GM19438 (cell line): ENCODE measurements at regions not wholly inside any gene's neighbourhood (a gene's known extent, or its start where the extent isn't known, plus 50 kb on each side); places are given as distances from the start of the nearest gene placed in this dataset.

Experiments used
- ATAC-seq: cut with Tn5 transposase; IDR thresholded peaks from one replicate; pipeline ENCODE4 v1.9.1; 2021; ENCODE audit warnings: low read depth; ENCODE audit not compliant: unreplicated experiment

DNA sequence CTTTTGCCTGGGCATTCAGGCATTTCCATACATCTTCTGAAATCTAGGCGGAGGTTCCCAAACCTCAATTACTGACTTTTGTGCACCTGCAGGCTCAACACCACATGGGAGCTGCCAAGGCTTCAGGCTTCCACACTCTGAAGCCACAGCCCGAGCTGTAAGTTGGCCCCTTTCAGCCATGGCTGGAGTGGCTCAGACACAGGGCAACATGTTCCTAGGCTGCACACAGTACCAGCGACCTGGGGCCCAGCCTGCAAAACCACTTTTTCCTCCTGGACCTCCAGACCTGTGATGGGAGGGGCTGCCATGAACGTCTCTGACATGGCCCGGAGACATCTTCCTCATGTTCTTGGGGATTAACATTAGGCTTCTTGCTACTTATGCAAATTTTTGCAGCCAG lies 1558.2 kb upstream of the PCDH20 start:
- no peak for ATAC-seq

DNA sequence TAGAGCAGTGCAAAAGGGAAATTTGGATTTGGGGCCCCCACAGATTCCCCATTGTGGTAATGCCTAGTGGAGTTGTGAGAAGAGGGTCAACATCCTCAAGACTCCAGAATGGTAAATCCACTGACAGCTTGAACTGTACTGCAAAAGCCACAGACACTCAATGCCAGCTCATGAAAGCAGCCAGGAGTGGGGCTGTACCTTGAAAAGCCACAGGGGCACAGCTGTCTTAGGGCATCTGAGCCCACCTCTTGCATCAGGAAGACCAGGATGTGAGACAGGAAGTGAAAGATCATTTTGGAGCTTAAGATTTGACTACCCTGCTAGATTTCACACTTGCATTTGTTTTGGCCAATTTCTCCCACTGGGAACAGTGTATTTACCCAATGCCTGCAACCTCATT lies 1548.9 kb upstream of the PCDH20 start:
- no peak for ATAC-seq

DNA sequence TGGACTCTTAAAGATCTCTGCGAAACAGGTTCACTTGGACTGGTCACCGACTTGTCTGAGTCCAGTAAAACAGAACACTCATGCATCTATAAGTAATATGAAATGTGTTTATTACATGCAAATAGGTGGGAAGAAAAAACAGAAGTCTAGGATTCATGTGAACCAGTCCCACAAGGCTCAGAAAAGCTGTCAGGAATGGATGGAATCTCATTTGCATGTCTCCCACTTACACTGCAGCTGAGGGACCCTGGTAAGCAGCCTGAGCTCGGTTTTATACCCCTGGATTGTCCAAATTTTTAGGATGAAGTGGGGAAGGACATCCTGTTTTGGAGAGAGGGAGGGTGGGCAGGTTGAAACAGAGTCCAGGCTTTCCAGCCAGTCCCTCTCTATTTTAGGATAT lies 1545.1 kb upstream of the PCDH20 start:
- ATAC-seq = no peak

DNA sequence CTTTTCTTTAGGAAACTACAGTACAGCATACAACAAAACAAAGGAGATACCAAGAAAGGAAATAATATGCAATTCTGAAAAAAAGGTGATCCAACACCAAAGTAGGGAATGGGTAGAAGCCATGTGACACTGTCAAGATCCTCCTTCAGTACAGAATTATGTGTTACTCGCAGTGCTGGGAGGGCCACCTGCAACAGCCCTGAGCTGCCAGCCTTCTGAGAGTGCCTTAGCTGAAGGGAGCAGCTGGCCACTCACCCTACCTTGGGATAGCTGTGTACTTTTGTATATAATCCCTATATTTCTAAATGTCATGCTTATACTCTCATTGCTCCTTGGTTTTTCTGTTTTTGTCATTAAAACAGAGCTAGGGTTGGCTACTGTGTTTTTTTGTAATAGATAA lies 1518.2 kb upstream of the PCDH20 start:
- no peak for ATAC-seq

DNA sequence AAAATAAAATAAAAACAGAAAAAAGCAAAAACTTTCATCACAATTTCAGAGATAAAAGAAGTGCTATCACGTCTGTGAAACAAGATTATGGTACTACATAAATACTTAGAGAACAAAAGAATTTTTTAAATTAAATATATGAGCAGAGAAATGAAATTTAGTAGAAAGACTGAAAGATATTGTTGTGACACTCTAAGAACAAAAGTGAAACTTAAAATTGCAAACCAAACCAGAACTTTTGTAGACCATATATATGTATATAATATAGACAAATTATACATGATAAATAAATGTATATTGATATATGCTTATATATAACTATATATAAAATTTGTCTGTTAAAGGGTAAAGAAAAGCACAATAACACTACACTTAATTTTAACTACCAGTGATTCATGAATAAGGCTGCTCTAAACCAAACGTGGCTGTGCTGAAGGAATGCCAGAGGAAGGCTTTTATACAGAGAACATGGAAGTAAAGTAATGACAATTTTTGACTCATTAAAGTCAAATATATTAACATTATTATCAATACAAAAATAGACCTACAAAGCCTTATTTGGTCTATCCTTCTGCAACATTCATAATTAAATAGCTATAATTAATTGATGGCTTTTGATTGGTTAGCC lies 1516.7 kb upstream of the PCDH20 start:
- ATAC-seq = no peak

DNA sequence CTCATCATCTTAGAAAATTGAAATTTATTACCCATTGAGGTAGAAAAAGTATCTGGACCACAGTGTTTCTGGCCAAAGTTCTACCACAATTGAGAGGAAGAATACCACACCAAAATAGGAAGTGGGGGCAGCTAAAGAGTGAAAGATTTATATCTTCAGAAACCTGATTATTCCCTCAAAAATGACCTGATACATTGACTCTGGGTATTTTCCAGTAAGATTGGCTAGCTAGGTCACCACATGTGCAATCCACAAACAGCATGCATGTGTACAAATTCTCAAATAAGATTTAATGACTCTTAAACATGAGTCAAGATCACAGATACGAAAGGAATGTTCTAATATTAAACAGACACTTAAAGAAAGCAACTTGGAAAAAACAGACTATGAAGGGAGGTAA lies 1516.2 kb upstream of the PCDH20 start:
- no peak for ATAC-seq

DNA sequence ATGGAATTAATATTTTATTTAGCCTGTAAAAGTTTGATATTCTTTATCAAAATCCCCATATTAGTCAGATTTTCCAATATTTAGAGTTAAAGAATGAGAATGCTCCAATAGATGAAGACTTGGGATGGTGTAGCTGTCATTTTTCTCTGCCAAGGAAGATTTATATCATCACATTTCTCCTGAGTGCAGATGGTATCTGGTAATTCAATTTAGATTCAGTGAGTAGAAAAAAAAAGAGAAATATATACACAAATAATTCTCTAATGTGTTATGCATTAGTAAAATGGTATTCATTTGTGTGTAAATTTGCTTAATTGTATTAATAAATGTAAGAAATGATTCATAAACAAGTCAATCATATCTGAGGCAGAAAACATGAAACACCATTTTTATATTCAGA lies 1508.7 kb upstream of the PCDH20 start:
- ATAC-seq = no peak

DNA sequence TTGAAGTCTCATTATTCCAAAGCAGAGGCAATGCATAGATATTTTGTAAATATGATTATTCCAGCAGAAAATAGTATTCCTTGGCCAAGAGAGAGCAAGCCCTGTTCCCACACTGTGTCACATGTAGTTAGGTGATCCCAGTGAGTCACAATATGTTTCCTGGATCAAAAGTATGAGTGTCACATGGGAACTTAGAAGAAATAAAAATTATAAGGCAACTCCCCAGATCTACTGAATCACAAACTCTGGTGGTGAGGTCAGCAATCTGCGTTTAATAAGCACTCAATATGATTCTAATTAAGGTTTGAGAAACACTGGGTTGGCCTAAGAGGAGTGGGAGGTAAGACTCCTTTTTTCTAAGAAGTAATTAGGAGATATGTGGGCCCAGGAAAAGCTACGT lies 1504.5 kb upstream of the PCDH20 start:
- no peak for ATAC-seq

DNA sequence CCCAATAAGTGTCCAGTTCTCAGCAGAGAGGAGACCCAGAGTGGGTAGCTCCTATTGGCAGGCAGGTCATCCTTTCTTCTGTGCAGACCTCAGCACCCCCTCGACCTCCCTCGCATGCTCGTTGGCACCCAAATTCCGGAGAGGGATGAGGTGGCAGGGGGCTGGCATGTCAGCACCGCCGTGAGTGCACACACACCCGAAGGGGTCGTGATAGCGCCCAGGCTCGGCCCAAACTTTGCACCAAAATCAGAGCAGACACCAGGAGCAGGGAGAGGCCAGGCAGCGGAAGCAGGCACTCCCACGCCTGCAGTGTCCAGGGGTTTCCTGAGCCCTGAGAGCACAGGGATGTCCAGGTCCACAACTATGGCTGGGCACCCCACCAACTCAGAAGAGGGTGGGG lies 1503.8 kb upstream of the PCDH20 start:
- ATAC-seq = no peak

DNA sequence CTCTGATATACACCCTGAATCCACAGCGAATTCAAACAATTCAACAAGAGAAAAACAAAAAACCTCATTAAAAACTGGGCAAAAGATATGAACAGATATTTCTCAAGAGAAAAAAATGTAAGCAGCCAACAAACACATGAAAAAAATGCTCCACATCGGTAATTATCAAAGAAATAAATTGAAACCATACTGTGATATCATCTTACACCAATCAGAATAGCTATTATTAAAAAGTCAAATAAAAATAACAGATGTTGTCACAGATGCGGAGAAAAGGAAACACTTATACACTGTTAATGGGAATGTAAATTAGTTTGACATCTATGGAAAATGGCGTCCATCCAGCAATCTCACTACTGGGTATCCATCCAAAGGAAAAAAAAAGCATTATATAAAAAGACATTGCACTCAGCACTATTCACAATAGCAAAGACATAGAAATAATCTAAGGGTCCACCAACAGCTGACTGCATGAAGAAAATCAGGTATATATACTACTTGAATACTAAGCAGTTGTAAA lies 1495.0 kb upstream of the PCDH20 start:
- ATAC-seq = no peak

DNA sequence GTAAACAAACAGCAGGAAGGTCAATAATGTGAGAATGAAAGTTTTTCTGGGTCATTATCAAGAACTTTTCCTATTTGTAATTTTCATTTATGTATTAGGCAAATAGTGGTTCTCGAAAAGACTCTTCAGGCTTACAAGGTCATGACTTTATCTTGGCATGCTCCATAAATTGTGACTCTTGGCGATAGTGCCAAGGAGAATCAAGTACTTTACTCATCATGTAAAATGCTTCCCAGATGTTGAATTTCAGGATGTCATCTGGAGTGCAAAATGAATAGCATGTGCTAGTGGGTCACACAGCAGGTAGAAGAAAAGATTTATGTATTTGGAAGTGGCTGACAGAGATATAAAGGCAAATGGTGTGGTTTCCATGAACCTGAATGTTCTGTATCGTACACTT lies 1492.7 kb upstream of the PCDH20 start:
- no peak for ATAC-seq

DNA sequence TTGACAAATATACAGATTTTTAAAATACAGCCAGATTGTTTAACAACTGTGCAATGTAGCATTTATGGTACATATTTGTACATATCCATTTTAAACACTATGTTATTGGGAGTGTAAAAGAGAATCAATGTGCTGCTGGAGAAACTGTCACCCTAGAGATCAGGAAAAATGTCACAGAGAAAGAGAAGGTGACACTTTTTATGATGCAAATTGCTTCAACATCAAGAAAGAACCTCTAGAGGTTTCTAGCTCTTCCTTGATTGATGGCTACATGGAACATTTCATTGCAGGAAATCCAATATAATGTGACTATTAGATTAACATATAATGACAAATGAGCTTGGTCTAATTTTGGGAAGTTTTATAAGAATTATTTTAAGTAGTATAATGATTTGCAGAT lies 1491.2 kb upstream of the PCDH20 start:
- ATAC-seq = no peak

DNA sequence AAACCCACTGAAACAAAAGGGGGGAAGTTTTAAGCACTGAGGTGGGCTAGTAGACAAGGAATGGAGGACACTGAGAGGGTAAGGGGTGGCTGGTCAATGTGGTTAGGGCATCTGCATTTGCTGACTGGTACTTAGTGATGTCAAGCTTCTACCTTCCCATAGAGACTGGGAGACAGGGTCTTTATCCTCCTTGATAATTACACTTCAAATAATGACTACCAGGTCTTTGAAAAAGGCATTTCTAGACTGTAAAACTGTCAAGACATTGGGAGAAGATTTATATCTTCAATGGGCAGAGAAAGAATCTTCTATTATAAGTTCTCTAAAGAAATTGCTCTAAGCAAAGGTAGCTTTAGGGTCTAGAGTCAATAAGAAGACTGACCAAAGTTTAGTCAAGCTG lies 1490.8 kb upstream of the PCDH20 start:
- no peak for ATAC-seq

DNA sequence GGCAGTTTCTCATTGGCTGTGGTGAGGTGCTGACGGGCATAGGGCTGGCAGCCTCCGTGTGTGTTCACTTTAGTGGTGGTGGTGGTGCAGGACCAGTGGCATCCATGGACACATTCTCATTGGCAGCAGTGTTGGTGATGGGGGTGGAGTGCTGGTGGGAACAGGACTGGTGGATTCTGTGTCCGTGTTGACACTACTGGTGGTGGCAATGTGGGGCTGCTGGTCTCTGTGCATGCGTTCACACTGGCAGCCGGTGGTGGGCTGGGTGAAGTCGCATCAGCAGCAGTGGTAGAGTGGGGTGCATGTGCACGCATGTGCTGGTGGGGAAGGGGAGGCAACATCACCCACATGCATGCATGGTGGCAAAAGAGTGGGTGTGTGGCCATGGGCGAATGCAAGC lies 1471.4 kb upstream of the PCDH20 start:
- no peak for ATAC-seq

DNA sequence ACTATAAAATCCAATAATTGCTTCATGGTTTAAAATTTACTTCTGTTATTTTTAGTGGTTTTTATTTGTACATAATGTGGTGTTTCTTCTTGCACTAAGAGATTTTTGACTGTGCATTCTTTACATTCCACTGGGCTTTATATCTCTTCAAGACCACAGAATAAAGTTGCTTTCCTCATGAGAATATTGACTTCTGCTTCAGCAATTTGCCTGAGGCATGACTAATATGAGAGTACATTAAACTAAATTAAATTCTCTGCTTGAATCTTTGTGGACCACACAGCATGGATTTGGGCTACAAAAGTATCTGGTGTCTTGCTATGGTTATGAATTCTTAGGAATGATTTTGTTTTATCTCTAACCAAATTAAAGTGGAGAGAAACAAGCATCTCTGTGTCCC lies 1463.4 kb upstream of the PCDH20 start:
- ATAC-seq = no peak

DNA sequence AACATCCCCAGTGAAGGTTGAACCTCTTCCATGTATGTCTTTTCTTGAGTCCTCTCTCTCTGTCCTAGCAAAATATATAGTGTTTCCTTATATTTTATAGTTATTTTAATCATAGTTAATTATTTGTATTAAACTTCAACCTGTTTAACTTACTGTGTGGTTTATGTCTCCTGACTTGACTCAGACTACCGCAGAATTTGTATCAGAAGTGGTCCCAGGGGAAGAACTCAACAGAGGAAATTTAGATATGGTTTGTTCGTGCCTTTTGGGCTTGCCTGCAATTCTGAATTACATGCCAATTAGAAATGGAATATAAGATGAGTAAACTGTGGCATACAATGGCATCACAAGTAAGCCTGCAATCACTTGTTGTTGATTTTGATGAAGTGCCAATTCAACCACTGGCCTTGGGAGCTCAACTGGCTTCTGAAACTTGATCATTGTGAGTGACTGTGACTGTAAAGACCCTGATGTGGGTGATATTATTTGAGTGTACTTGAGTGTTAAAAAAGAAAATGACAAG lies 1459.5 kb upstream of the PCDH20 start:
- ATAC-seq = no peak

DNA sequence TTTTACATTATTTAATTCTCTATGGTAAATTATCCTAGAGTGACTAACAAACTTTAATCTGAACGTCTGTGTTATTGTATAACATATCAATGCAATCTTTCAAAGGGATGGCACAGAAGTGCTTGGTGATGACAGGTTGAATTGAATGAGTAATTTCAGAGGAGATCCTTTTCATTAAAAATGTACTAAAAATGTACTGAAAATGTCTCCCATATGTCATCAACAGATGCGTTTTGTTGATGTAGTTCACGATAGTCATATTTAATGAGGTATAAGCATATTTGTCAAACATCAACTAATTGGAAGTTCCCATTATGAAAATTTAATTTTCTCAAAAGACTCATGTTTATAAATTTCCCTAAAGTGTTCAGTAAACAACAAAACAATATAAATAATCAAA lies 1434.7 kb upstream of the PCDH20 start:
- ATAC-seq = no peak

DNA sequence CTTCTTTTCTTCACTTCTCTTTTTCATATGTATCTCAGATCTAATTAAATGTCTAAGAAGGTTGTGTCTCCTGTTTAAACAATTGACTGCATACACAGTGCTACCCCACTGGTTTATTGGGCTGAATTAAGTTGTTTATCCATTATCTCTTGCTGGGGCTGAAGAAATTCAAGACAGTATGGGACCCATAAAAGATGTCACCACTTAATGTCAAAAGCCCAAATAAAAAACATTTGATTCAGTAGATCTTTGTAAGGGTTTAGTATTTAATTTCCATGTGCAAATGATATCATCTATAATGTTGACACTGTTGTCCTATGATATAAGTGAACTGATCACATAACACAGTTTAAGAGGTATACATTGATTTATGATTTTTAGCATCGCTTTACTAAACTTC lies 1431.9 kb upstream of the PCDH20 start:
- ATAC-seq = no peak

DNA sequence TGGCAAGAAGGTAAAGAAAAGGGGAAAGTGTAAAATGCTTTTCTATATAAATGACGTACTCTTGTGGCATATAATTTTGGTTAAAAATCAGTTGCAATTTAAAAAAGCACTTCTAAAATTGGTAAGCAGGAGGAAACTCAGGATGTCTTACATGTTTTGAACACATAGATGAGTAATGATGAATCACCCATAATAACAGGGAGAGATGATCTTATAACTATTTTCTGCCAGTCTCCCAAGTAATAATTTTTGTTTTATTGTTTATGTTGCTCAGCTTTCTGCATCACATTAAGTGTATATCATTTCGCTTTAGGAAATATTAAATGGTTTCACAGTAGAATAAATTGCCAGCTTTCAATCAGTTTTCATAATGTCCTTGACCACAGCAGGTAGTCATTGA lies 1430.7 kb upstream of the PCDH20 start:
- ATAC-seq = no peak

DNA sequence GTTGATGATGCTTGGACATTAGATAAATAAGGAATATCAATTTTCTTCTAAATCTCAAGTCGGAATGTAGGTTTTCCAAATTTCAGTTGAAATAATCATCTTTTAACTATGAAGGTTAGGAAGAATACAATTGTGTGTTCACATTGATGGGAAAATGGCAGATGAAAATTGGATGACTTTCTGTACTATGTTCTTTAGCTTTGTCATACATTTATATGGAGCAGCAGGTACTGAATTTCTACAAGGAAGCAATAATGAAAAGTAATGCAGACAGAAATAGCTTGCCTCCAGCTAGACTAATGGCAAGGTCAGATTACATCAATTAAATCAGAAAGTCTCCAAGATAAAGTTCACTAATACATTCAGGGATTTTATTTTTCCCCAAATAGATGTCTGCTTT lies 1423.7 kb upstream of the PCDH20 start:
- ATAC-seq = no peak

DNA sequence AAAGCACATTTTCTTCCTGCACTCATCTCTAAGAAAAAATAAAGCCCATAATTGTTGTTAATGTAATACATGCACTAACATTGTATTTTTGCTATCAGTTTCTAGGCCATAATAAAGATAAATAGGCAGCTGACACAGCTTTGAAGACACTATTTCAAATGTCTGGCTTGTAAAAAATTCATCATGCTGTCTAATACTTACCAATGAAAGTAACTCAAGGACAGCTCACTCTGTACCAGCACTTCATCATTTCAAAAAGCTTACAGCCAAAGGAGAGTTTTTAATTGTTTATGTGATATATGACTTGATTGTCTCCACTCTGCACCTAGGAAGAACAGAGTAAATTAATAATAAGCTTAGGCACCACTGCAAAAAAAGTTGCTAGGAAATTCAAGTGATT lies 1423.3 kb upstream of the PCDH20 start:
- no peak for ATAC-seq

DNA sequence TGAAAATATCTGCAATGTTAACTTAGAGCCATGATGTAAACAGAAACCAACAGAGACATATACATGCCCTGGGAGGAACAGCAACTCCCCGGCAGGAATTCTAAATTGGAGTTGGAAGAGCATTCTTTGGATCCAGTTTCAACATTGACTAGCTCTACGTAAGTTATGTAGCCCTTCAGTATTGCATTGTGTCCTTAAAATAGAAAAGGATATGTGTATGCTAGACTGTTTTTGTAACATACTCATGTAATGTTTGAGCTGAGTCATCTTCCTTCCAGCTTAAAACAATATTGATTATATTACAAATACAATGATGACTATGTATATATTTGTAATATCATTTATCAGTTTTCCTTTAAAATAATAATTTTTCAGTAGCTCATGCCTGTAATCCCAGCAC lies 1422.2 kb upstream of the PCDH20 start:
- ATAC-seq = no peak

DNA sequence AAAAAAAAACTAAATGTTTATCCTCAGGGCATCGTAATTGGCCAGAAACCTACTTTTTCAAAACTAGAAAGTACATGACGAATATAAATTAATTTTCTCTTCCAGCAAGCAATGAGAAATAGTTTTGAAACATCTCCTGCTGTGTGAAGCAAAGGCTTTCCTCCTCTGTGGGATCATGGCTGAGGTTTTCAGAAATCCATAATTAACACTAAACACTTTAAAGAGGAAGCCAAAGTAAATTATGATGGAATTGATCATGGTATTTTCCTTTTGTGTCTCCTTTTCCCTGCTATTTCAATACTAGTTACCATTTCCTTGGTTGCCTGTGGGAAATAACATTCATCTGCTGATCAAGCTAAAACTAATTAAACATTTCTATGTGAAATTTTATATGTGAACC lies 1413.8 kb upstream of the PCDH20 start:
- ATAC-seq = no peak
